HG03460 (cell line): ENCODE measurements at regions not wholly inside any gene's neighbourhood (a gene's known extent, or its start where the extent isn't known, plus 50 kb on each side); places are given as distances from the start of the nearest gene placed in this dataset.
"Not testable (repeated sequence)": the region's sequence is repeated elsewhere in the genome, so short reads cannot be mapped to it uniquely, and the experiment has no call there.

Source experiments
- ATAC-seq: cut with Tn5 transposase; IDR thresholded peaks from one replicate; pipeline ENCODE4 v1.9.1; 2021; ENCODE audit not compliant: unreplicated experiment

DNA sequence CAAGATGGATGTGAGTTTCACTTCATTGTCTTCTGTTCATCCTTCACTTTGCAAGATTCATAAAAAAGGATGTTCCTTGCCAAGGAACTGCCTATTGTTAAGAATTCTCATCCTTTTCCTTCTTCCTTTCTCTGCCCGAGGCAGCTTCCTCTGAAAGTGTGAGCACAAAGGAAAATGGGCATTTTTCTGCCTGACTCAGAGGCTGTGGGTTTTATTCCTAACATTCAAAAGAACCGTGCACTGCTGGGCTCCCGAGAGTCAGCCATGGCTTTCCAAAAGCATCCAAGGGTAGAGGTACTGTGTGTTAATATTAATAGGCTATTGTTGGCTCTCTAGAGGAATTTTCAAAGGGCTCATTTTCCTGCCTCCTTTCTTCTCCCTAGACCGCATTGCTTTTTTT, 289.4 kb downstream of the ABCC12 start:
- ATAC-seq, result no peak

GRCh38 chr16:47865337-47865855, 290.4 kb downstream of the ABCC12 start:
- no peak for ATAC-seq

- ATAC-seq, result not testable (repeated sequence)
Observed at GRCh38 chr16:47864262-47864661, 291.5 kb downstream of the ABCC12 start.

GRCh38 chr16:47861999-47862398, 293.8 kb downstream of the ABCC12 start:
- ATAC-seq, result no peak

DNA sequence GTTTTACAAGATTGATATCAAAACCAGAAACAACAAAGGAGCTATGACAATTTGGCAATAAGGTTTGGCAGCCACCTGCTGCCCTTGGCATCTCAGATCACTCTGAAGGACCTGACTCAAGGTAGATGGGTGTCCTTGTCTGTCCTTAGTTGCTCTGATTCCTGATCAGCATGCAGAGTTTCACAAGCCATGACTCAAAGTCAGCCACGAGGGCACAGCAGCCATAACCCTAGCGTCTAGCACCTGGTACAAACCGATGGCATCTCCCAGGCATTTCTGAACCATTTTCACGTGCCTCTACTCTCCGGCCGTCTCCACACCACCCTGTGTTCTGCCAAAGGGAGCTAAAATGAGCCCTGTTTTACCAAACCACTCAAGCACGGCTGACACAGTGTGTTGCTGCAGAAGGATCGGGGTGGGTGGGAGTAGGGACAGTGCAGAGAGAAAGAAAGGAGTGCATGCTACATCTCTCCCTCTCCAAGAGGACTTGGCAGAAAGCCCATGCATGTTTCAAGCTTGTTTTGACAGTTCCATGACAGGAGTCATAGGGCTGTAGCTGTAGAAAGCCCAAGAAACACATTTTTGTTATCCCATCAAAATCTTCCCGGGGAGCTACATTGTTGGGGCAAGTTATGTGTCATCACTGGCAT, 297.3 kb downstream of the ABCC12 start:
- ATAC-seq, result no peak

DNA sequence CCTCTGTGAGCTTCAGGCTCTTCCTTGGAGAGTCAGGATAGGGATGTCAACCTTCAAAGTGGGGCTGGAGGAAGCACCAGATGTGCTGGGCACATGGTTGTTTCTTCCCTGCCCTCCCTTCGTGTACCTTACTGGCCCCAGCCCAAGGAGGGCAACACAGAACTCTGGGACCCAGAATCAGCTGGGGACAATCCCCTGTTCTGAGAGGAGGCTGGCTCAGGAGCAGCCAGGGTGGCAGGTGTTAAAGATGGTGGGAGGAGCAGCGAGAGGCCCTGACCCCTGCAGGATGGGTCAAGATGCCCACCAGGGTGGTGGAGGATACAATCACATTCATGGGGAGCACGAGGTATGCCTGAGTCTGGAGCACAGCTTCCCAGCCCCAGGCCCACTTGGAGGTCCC, 300.4 kb downstream of the ABCC12 start:
- no peak for ATAC-seq

GRCh38 chr16:47854737-47855136, 301.1 kb downstream of the ABCC12 start:
- no peak for ATAC-seq

DNA sequence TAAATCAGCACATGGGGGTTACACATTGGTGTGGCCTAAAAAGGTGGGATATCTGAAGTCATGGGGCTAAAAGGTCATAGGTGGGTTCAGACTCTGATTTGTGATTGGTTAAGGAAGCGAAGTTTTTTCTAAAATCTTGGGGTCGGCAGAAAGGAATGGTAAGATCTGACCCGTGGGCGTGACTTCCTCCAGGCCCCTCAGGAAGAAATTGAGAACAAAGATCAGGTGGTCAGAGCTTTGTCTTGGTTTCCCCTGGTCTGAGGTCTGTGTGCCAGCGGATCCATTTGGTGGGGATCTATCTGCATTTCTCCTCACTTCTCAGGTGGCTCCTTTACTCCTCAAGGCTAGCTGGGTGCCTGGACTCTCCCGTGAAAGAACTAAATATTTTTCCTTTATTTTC, 302.8 kb downstream of the ABCC12 start:
- no peak for ATAC-seq

DNA sequence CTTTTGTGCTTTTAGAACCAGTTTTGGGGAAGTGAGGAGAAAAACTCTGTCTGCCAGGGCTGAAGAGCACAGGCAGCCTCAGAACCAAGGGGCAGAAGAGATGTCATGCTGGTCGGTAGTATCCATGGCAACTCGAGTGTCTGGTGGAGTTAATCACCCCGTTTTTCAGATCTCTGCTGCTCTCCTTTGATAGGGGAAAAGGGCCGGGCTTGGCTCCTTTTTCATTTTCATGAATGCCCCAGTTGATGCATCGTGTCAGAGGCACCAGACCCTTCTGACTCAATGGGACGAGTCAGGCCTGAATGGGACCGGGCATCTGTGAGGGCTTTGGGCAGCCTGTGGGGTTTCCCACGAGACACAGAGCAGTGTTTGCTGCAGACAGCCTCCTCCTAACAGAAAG, 304.6 kb downstream of the ABCC12 start:
- no peak for ATAC-seq

- no peak for ATAC-seq
Observed at GRCh38 chr16:47849736-47850135, 306.1 kb downstream of the ABCC12 start.

DNA sequence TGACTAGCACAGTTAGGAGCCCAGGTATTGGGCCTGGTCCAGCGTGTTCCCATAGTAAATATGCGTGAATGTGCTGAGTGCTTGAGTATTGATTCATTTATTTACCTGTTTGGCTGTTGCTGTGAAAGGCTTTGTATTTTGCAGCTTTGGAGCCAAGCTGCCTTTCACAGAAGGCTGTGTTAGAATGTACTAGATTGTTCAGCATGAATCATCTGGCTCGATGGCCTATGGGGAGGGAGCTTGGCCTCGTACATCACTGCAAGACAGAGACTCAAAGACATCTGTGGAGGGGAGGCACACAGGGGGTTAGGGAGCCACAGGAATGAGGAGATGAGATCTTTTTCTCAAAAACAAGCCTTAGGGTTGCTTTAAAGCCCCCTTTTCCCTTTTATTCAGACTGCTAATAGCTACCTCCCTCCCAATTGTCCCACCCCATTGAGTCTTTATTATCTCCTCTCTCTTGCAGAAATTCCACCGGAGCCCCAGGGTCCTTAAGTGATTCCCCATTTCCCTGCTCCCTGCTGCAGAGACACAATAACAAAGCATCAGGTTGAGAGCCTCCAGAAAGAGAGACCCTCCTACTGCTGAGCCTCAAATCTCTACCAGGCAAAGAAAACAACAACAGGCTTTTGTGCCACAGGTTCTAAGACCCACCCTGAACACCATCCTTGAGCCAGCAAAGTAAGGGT, 307.2 kb downstream of the ABCC12 start:
- no peak for ATAC-seq

GRCh38 chr16:47847220-47847970, 308.4 kb downstream of the ABCC12 start:
- ATAC-seq, result no peak

DNA sequence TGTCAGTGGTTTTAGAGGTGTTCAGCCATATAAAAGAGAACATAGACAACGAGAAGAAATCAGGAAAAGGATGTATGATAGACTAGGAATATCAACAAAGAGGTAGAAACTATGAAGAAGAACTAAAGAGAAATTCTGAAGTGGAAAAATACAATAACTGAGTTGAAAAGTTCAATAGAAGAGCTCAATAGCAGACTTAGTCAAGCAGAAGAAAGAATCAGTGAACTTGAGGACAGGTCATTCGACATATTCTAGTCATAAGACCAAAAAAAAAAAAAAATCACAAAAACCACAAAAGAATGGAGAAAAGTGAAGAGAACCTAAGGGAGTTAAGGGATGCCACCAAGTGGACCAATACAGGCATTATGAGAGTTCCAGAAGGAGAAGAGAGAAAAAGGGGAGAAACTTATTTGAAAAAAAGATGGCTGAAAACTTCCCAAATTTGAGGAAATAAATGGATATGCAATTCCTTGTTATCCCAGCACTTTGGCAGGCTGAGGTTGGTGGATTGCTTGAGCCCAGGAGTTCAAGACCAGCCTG, 321.2 kb downstream of the ABCC12 start:
- no peak for ATAC-seq

GRCh38 chr16:47833771-47834170, 322.0 kb downstream of the ABCC12 start:
- no peak for ATAC-seq

DNA sequence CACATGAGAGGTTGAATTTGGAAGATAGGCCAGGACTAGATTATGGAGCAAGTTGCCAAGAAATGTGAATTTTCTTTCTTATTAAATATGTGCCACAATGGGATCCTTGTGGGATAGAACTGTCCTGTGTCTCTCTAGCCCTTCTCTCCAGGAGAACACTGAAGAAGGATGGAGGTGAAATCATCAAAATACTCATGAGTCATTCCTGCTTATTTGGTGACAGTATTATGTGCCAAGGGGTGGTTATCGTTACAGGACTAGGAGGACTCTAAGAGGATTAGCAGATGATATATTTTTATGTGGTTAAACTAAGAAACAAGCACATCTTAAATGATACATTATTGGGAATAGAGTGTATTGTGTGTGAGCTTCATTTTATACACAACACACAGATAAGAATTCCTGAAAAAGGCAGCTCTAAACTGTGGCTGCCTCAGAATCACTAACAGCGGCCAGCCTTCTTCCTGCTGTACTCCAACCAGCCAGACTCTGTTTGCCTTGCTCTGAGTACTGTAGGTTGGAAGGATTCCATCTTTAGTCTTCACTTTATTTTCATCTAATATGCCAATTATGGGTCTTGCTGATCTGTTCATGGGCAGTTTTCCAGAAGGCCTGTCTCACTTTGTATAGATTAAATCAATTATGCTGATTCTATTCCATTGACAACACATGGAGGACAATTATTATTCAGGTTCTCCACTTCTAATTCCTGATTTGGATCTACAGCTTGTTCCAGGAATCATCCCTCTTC, 325.8 kb downstream of the ABCC12 start:
- ATAC-seq, result no peak

DNA sequence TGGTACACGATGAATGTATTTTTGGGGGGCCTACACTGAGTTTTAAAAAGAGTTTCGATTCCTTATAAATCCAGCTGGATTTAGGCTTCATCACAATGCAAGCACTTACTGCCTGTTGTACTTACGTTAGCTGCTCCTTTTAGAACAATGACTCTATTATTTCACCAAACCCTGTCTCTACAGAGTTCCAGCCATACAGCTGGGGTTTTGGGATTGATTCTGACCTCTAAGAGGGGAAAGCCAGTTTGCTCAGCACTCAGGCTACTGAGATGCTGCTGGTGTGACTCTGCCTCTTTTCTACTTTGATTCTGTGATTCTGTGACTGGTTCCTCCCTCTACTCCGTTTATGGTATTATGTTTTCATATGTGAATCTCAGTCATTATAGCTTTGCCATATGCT, 329.7 kb downstream of the ABCC12 start:
- no peak for ATAC-seq

- ATAC-seq, result no peak
Observed at GRCh38 chr16:47817048-47817447, 338.7 kb downstream of the ABCC12 start.

GRCh38 chr16:47816511-47816910, 339.3 kb downstream of the ABCC12 start:
- ATAC-seq, result no peak

DNA sequence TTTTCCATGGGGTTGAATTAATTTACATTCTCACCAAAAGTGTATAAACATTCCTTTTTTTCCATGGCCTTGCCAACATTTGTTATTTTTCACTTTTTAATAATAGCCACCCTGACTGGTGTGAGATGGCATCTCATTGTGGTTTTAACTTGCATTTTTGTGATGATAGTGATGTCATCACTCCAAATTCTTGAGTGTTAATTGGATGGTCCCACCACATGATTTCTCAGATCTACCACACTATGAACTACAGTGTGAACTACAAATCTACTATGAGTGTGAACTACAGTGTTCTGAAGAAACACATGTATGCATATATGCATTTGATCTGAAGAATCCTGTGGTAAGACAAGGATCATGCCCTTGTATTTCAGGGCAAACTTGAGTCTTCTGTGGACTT, 340.1 kb downstream of the ABCC12 start:
- no peak for ATAC-seq

GRCh38 chr16:47811758-47812157, 344.0 kb downstream of the ABCC12 start:
- ATAC-seq, result not testable (repeated sequence)

GRCh38 chr16:47806309-47806847, 345.2 kb downstream of the PHKB start:
- no peak for ATAC-seq
